Heart left ventricle (tissue), 13 donors: ENCODE measurements at regions not wholly inside any gene's neighbourhood (a gene's known extent, or its start where the extent isn't known, plus 50 kb on each side); places are given as distances from the start of the nearest gene placed in this dataset.

Source experiments
- POLR2A ChIP-seq, 2 donors: fragments of 450-650 bp; IDR thresholded peaks; one replicate each; pipeline ENCODE4 v1.6.1; 2017; ENCODE audit warnings: antibody characterized with exemption in 2 of 2, mild to moderate bottlenecking in 2 of 2, moderate library complexity in 2 of 2
- TF ChIP-seq, protein P1 (sequence below), 12 donors: fragments of 200-600 bp; sonication (generic) in 4 of 12; IDR thresholded peaks; one replicate each; pipeline versions ENCODE4 v1.5.0 to v1.8.0; 2018 to 2022; ENCODE audit warnings: antibody characterized with exemption in 12 of 12, mild to moderate bottlenecking in 5 of 12
- donor health status: ischemic (EF 13 %, LVEDD 7.1; RV severe dilation, severe dysfunction).
- donor health status: DM: no; HTN: yes; CAD: no.
- donor health status: DM: no; HTN: no; CAD: no.
- donor health status: ischemic (EF 25% LVEDD 6.9; RV normal size, moderate dysfunction).
- donor health status: ischemic (EF 25% LVEDD 5.7; RV mildly dilated, moderate dysfunction).
- donor health status: ischemic (EF 35%, LVEDD 5.7; RV mildly dilated, moderate dysfunction).
- donor health status: nonischemic (EF 11% LVEDD 7.7; RV severe dilation, severe dysfunction).
- donor health status: DM: yes; HTN: yes; CAD: no.
- donor health status: PGD.
- donor health status: ischemic (EF 29% LVEDD 5.4; RV normal size, mild dysfunction).
- donor health status: nonischemic (EF 23%, LVEDD 6.1; RV moderate dilation, normal function).

GRCh38 chr6:40961831-40962230 lies 77.2 kb downstream of the UNC5CL start:
- TF ChIP-seq, protein P1, sequence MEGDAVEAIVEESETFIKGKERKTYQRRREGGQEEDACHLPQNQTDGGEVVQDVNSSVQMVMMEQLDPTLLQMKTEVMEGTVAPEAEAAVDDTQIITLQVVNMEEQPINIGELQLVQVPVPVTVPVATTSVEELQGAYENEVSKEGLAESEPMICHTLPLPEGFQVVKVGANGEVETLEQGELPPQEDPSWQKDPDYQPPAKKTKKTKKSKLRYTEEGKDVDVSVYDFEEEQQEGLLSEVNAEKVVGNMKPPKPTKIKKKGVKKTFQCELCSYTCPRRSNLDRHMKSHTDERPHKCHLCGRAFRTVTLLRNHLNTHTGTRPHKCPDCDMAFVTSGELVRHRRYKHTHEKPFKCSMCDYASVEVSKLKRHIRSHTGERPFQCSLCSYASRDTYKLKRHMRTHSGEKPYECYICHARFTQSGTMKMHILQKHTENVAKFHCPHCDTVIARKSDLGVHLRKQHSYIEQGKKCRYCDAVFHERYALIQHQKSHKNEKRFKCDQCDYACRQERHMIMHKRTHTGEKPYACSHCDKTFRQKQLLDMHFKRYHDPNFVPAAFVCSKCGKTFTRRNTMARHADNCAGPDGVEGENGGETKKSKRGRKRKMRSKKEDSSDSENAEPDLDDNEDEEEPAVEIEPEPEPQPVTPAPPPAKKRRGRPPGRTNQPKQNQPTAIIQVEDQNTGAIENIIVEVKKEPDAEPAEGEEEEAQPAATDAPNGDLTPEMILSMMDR (IDR thresholded peaks at IDR 0.05) = no peak
- TF ChIP-seq POLR2A (IDR thresholded peaks at IDR 0.05) = no peak
